ENCODE measurements at regions not wholly inside any gene's neighbourhood (a gene's known extent, or its start where the extent isn't known, plus 50 kb on each side); places are given as distances from the start of the nearest gene placed in this dataset.

DNA sequence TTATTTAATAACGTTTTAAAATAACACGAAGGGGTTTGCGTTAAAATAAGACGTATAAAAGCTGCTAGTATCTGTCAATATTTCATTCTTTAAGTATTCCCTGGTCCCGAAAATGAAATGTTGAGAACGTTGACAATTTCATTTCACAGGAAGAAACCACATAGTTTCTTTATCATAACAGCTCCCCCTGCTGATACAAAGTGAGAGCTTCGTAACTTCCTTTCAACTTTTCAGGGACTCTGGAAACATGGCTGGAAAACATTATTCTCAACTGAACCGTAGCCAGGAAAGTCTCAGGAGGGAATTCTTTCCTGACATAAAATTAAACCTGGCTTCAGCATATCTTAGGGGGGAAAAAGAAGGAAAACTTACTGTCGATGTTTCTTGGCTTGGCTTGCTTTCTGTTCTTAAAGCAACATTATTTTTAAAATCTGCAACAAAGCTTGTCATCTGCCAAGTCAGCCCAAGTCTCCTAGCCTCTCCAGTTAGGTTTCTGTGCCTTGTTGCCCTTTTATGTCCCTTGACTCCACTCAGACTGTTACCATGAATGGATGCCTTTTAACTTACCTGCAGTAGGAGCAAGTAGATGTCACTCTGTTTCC lies 122.9 kb upstream of the DAB2 start:
- no peaks in the 10 kb centered on the region for H3K36me3 ChIP-seq (ENCODE audit: control insufficient read depth in 2 of 2, extremely low read depth in 1 of 2, insufficient read depth in 2 of 2, low read length in 2 of 2)
- no peaks in the 10 kb centered on the region for H3K79me2 ChIP-seq (ENCODE audit: control insufficient read depth, insufficient read depth, low read length)
- no peak overlapping the region for H3K9ac ChIP-seq (ENCODE audit: control insufficient read depth, extremely low read depth, insufficient read depth, low read length)
- no peaks in the 10 kb centered on the region for H3K9me3 ChIP-seq (ENCODE audit: control insufficient read depth, low read depth, low read length)
- dilution Hi-C loops (cut with MboI; ENCODE audit: extremely low pct_ligation_motif_present, low sequenced_read_pairs) = loop anchor here (25.0 kb wide), 1 partner anchor 160 kb away; no protein-coding TSS in a partner anchor
- TF ChIP-seq, protein P1, sequence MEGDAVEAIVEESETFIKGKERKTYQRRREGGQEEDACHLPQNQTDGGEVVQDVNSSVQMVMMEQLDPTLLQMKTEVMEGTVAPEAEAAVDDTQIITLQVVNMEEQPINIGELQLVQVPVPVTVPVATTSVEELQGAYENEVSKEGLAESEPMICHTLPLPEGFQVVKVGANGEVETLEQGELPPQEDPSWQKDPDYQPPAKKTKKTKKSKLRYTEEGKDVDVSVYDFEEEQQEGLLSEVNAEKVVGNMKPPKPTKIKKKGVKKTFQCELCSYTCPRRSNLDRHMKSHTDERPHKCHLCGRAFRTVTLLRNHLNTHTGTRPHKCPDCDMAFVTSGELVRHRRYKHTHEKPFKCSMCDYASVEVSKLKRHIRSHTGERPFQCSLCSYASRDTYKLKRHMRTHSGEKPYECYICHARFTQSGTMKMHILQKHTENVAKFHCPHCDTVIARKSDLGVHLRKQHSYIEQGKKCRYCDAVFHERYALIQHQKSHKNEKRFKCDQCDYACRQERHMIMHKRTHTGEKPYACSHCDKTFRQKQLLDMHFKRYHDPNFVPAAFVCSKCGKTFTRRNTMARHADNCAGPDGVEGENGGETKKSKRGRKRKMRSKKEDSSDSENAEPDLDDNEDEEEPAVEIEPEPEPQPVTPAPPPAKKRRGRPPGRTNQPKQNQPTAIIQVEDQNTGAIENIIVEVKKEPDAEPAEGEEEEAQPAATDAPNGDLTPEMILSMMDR (optimal IDR thresholded peaks at IDR 0.05 in 1 of 3, IDR thresholded peaks at IDR 0.05 in 1 of 3, conservative IDR thresholded peaks at IDR 0.05 in 1 of 3; ENCODE audit: extremely low read depth in 1 of 3, insufficient read depth in 2 of 3, low read length in 3 of 3) = peak; percentile 22 to 69 (median 49)
- TF ChIP-seq EZH2 (IDR thresholded peaks at IDR 0.05; ENCODE audit: low read length) = no peak
- no peak overlapping the region for H3K4me3 ChIP-seq (ENCODE audit: control insufficient read depth in 2 of 3, extremely low read depth in 1 of 3, insufficient read depth in 2 of 3, low read depth in 1 of 3, low read length in 3 of 3)
- H3K27ac ChIP-seq (ENCODE audit: control insufficient read depth, insufficient read depth, low read length) = no peak overlapping the region
- H3K9me1 ChIP-seq (ENCODE audit: control insufficient read depth, extremely low read depth, insufficient read depth, low read length) = no peaks in the 10 kb centered on the region
- peaks cover 4% of the 10 kb centered on the region for H3K4me1 ChIP-seq (ENCODE audit: control insufficient read depth, extremely low read depth, insufficient read depth, low read length)
- H3K4me2 ChIP-seq (ENCODE audit: control insufficient read depth, extremely low read depth, insufficient read depth, low read depth, low read length) = no peak overlapping the region
- FAIRE-seq (no peak), DNase-seq (ENCODE audit: low read depth, low spot score) (no peak)
- peak overlapping the region; percentile 45 for H2AFZ ChIP-seq (ENCODE audit: control insufficient read depth, low read length)
- no peaks in the 10 kb centered on the region for H4K20me1 ChIP-seq (ENCODE audit: control insufficient read depth, extremely low read depth, insufficient read depth, low read length)
- H3K27me3 ChIP-seq (ENCODE audit: control insufficient read depth, extremely low read depth, insufficient read depth, low read length) = no peaks in the 10 kb centered on the region

DNA sequence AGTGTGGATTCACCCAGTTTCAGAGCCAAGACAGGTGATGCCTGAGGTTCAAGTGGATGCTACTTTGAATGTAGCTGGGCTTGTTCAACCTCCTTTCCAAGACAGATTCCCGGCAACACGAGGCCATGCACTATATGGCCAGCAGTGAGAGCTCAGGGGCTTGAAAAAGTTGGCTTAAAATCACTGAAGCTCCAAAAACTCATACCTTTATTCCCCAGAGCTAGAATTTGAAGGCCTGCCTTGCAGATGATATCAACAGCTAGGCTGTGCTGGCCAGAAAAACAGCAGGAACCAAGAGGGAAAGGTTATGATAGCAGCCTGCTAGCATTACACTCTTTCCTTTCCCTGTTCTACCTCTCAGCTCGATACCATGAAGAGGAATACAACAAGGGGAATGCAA lies 120.2 kb upstream of the DAB2 start:
- Histone ChIP-seq H3K27ac (ENCODE audit: control insufficient read depth, insufficient read depth, low read length) (no peak overlapping the region), H2AFZ (ENCODE audit: control insufficient read depth, low read length) (no peak overlapping the region)
- dilution Hi-C loops (cut with MboI; ENCODE audit: extremely low pct_ligation_motif_present, low sequenced_read_pairs) = loop anchor here (25.0 kb wide), 1 partner anchor 158 kb away; no protein-coding TSS in a partner anchor

More for the DNA sequence above, 120.2 kb upstream of the DAB2 start:
- no peaks in the 10 kb centered on the region for H3K9me1 ChIP-seq (ENCODE audit: control insufficient read depth, extremely low read depth, insufficient read depth, low read length)
- no peaks in the 10 kb centered on the region for H3K27me3 ChIP-seq (ENCODE audit: control insufficient read depth, extremely low read depth, insufficient read depth, low read length)
- peaks cover 4% of the 10 kb centered on the region for H3K4me1 ChIP-seq (ENCODE audit: control insufficient read depth, extremely low read depth, insufficient read depth, low read length)
- H3K79me2 ChIP-seq (ENCODE audit: control insufficient read depth, insufficient read depth, low read length) = no peaks in the 10 kb centered on the region
- H3K9me3 ChIP-seq (ENCODE audit: control insufficient read depth, low read depth, low read length) = no peaks in the 10 kb centered on the region
- no peak overlapping the region for H3K4me2 ChIP-seq (ENCODE audit: control insufficient read depth, extremely low read depth, insufficient read depth, low read depth, low read length)
- TF ChIP-seq EZH2 (IDR thresholded peaks at IDR 0.05; ENCODE audit: low read length) = no peak
- TF ChIP-seq, protein P1 (optimal IDR thresholded peaks at IDR 0.05 in 1 of 3, IDR thresholded peaks at IDR 0.05 in 1 of 3, conservative IDR thresholded peaks at IDR 0.05 in 1 of 3; ENCODE audit: extremely low read depth in 1 of 3, insufficient read depth in 2 of 3, low read length in 3 of 3) = no peak
- no peak overlapping the region for H3K4me3 ChIP-seq (ENCODE audit: control insufficient read depth in 2 of 3, extremely low read depth in 1 of 3, insufficient read depth in 2 of 3, low read depth in 1 of 3, low read length in 3 of 3)
- H4K20me1 ChIP-seq (ENCODE audit: control insufficient read depth, extremely low read depth, insufficient read depth, low read length) = no peaks in the 10 kb centered on the region
- no peaks in the 10 kb centered on the region for H3K36me3 ChIP-seq (ENCODE audit: control insufficient read depth in 2 of 2, extremely low read depth in 1 of 2, insufficient read depth in 2 of 2, low read length in 2 of 2)
- DNase-seq (ENCODE audit: low read depth, low spot score) (no peak), FAIRE-seq (no peak)
- no peak overlapping the region for H3K9ac ChIP-seq (ENCODE audit: control insufficient read depth, extremely low read depth, insufficient read depth, low read length)
